T-helper 17 cell (primary cell): ENCODE measurements at regions not wholly inside any gene's neighbourhood (a gene's known extent, or its start where the extent isn't known, plus 50 kb on each side); places are given as distances from the start of the nearest gene placed in this dataset.

ENCODE experiments used
- ATAC-seq: fragments of 150-1000 bp; cut with Tn5 transposase; 2 replicates; pipeline ENCODE4 v1.10.0; 2021; ENCODE audit warnings: mild to moderate bottlenecking, moderate library complexity
- DNase-seq, 3 donors: peaks; one replicate each; pipeline versions ENCODE4 v3.0.0 to v3.0.0-alpha.2; 2020 to 2021
- H3K9me3 ChIP-seq: one replicate; pipeline ENCODE4 v1.7.0; 2013; ENCODE audit warnings: low read length, mild to moderate bottlenecking; ENCODE audit not compliant: control insufficient read depth, poor library complexity, severe bottlenecking
- H3K27ac Mint-ChIP-seq: one replicate; pipeline ENCODE4 v1.8.0; 2022; ENCODE audit warnings: mild to moderate bottlenecking, moderate library complexity, mixed read lengths
- H3K27me3 Mint-ChIP-seq: one replicate; pipeline ENCODE4 v1.8.0; 2022; ENCODE audit warnings: mixed read lengths
- H3K36me3 Mint-ChIP-seq: one replicate; pipeline ENCODE4 v1.8.0; 2022; ENCODE audit warnings: low read depth, mixed read lengths
- H3K4me1 Mint-ChIP-seq: one replicate; pipeline ENCODE4 v1.8.0; 2022; ENCODE audit warnings: mild to moderate bottlenecking, mixed read lengths
- H3K4me3 Mint-ChIP-seq: one replicate; pipeline ENCODE4 v1.8.0; 2022; ENCODE audit warnings: mild to moderate bottlenecking, moderate library complexity, mixed read lengths

DNA sequence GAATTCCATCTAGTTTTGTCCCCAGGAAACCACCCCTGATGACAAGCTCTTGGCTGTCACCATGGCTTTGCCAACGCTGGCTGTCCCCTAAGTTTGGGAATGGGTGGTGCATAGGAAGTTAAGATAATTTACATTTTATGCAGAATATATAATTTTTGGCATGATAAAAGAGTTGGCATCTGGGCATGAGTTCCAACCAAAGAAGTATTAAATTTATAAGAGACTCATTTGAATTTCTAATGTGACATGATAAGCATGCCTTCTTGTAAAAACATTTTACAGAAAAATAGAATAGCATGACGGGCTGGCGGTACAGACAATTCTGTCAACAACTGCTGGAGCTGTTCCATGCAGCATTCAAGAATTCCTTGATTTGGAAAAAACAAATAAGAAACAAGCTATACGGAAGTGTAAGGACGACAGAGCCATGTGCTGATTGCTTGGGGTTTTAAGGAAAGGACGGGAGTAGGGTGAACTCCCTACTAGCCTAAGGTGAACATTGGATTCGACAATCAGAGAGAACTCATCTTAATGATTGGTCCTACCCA, 106.8 kb upstream of the C1orf21 start:
- Mint-ChIP-seq H3K4me3 (no peak overlapping the region), H3K27me3 (peaks cover 21% of the 10 kb centered on the region), H3K4me1 (no peaks in the 10 kb centered on the region), H3K27ac (no peak overlapping the region), H3K36me3 (no peaks in the 10 kb centered on the region)
- H3K9me3 ChIP-seq: no peaks in the 10 kb centered on the region
- ATAC-seq (no peak), DNase-seq (no peak)

DNA sequence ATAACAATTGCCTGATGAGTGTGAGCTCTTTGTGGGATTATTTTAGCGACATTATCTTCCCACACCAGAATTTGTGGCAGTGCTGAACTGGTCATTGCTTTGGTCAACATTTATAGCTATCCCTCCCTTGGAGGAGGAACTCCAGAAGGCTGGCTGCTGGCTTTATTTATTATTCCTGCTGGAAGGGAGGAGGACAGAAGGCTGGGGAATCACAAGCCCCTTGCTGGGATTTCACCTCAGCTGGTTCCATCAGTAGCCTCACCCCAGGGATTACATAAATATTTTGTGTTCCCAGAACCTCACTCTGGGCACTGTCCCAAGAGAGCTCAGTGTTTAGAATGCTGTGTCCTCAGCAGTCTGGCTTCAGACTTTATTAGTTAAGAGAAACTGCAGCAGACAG, 102.8 kb upstream of the C1orf21 start:
- H3K27ac Mint-ChIP-seq: no peak overlapping the region
- H3K4me1 Mint-ChIP-seq: no peaks in the 10 kb centered on the region
- no peak overlapping the region for H3K4me3 Mint-ChIP-seq
- peaks cover 21% of the 10 kb centered on the region for H3K27me3 Mint-ChIP-seq
- no peak for DNase-seq
- peaks cover 2% of the 10 kb centered on the region for H3K36me3 Mint-ChIP-seq
- H3K9me3 ChIP-seq: no peaks in the 10 kb centered on the region
- ATAC-seq: no peak

DNA sequence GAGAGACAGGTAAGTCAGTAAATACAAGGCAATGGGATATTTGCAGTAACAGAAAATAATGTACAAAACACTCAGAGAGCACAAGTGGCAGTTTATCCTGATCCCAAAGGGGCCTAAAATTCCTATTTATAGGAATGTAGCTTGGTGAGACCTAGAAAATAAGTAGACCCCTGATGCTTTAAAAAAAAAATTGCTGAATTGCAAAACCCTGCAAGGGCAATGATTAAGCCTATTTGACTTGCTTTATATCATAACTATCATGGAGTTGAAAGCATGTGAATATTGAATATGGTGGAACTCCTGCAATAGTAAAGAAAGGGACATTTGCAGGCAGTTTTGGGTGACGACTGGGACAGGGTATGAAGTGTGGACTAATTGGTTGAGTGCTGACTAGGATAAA, 101.9 kb upstream of the C1orf21 start:
- H3K36me3 Mint-ChIP-seq: peaks cover 2% of the 10 kb centered on the region
- no peak overlapping the region for H3K4me3 Mint-ChIP-seq
- H3K9me3 ChIP-seq: no peaks in the 10 kb centered on the region
- H3K27me3 Mint-ChIP-seq: peaks cover 14% of the 10 kb centered on the region
- no peaks in the 10 kb centered on the region for H3K4me1 Mint-ChIP-seq
- no peak overlapping the region for H3K27ac Mint-ChIP-seq
- ATAC-seq (no peak), DNase-seq (no peak)

DNA sequence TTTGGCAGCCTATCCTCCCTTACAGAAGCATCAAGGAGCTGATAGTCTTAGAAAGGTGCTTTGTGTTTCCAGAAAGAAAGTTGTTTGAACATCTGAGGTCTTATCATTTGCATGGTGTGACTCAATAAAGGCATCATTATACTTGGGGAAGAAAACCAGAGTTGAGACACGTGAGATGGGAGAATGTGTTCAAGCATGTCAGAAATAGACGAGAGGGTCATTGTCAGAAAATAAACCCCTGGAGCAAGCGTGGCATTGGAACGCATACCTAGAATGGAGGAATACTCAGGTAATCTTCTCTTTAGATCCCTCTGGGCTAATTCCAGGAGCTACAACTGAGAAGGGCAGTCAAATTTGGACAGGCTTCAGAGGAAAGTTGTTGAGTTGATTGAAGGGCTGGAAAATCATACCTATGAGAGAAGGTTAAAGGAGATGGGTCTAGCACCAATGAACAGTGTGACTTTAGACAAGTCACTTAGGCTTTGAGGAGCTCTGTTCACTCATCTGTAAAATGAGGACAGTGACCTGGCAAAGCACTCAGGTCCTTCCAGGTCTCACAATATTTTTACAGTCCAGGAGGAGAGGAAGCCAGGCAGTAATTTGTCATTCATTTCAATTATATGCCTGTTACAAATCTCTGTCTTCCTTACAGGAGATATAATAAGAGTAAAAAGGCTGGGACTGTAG, 101.3 kb upstream of the C1orf21 start:
- H3K4me3 Mint-ChIP-seq: no peak overlapping the region
- peaks cover 2% of the 10 kb centered on the region for H3K36me3 Mint-ChIP-seq
- ATAC-seq: no peak
- no peaks in the 10 kb centered on the region for H3K9me3 ChIP-seq
- H3K4me1 Mint-ChIP-seq: no peaks in the 10 kb centered on the region
- peaks cover 12% of the 10 kb centered on the region for H3K27me3 Mint-ChIP-seq
- no peak for DNase-seq
- H3K27ac Mint-ChIP-seq: no peak overlapping the region

DNA sequence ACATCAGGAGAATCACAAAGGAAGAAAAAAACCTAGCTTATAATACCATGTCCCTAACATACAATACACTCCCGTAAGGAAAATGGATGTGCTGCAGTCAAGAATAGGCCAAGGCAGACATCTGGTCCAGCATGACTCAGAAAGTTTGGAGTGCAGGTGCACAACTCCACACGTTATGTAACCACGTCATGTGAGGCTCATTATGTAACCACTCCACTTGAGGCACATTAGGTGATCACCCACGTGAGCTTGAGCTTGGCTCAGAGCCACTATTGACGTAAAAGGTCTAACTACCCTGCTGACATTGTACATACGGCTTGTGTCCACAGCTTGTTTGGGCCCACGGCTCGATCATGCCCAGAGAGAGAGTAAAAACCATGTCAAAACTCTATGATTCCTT, 99.8 kb upstream of the C1orf21 start:
- peaks cover 2% of the 10 kb centered on the region for H3K36me3 Mint-ChIP-seq
- no peak overlapping the region for H3K4me3 Mint-ChIP-seq
- DNase-seq: no peak
- H3K4me1 Mint-ChIP-seq: no peaks in the 10 kb centered on the region
- H3K9me3 ChIP-seq: no peaks in the 10 kb centered on the region
- H3K27ac Mint-ChIP-seq: no peak overlapping the region
- no peak for ATAC-seq
- peaks cover 7% of the 10 kb centered on the region for H3K27me3 Mint-ChIP-seq

DNA sequence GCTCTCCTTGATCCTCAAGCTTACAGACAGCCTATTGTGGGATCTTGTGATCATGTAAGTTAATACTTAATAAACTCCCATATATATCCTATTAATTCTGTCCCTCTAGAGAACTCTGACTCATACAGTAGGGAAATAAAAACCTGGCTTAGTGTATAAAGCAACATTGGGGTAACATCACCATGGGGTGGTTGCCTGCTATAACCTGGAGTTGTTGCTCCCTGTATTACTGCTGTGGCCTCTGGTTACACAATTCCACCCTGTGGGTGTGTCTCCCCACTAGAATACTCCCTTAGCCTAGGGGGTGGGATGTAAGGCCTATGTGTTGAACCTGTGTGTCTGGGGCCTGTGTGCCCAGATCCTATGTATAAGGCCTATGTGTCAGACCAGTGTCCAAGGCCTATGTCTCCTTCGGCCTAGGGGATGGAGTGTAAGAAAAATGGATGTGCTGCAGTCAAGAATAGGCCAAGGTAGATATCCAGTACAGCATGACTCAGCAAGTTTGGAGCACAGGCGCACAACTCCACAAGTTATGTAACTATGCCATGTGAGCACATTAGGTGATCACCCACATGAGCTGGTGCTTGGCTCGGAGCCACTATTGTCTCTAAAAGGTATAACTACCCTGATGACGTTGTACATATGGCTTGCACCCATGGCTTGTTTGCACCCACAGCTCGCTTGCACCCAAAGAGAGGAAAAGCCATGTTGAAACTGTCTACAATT, 96.8 kb upstream of the C1orf21 start:
- Mint-ChIP-seq H3K27me3 (peaks cover 8% of the 10 kb centered on the region), H3K36me3 (peaks cover 2% of the 10 kb centered on the region), H3K4me3 (no peak overlapping the region), H3K27ac (no peak overlapping the region), H3K4me1 (no peaks in the 10 kb centered on the region)
- no peaks in the 10 kb centered on the region for H3K9me3 ChIP-seq
- no peak for DNase-seq
- no peak for ATAC-seq

DNA sequence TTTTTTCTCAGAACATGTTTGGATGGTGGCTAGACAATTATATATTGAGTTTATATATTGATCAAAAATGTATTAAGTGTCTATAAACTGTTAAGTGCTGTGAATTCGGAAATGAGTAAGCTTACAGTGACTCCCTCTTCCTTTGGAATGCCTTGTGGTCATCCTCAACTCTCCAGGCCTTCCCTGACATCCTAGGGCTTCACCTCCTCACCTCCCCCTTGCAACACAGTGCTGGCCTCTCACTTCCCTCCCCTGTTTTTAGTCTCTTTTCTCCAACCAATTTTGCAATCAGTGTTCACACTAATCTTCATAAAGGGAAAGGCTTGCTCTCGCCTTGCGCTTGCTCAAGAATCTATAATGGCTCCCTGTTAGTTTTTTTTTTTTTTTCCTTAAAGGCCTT, 95.1 kb upstream of the C1orf21 start:
- H3K4me1 Mint-ChIP-seq: no peaks in the 10 kb centered on the region
- H3K27me3 Mint-ChIP-seq: peaks cover 8% of the 10 kb centered on the region
- DNase-seq (no peak), ATAC-seq (no peak)
- no peaks in the 10 kb centered on the region for H3K9me3 ChIP-seq
- no peaks in the 10 kb centered on the region for H3K36me3 Mint-ChIP-seq
- no peak overlapping the region for H3K27ac Mint-ChIP-seq
- no peak overlapping the region for H3K4me3 Mint-ChIP-seq

DNA sequence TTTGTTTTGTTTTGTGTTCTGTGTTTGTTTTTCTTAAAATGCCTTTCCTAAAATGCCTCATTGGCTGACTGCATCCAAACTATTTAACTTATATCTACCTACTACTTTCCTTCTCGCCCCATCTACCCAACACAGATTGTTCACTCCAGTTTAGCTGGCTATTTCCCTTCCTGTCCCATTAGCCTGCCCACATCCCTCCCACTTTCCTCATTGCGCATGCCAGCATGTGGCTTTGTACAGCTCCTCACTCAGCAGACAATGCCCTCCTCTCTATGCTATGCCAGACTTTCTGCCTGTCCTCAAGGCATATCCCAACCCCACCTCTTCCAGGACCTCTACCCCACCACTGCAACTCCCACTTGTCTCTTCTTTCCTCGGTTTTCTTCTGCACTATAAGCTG, 94.7 kb upstream of the C1orf21 start:
- peaks cover 8% of the 10 kb centered on the region for H3K27me3 Mint-ChIP-seq
- ATAC-seq (no peak), DNase-seq (no peak)
- H3K4me1 Mint-ChIP-seq: no peaks in the 10 kb centered on the region
- no peaks in the 10 kb centered on the region for H3K9me3 ChIP-seq
- H3K36me3 Mint-ChIP-seq: no peaks in the 10 kb centered on the region
- no peak overlapping the region for H3K4me3 Mint-ChIP-seq
- H3K27ac Mint-ChIP-seq: no peak overlapping the region

DNA sequence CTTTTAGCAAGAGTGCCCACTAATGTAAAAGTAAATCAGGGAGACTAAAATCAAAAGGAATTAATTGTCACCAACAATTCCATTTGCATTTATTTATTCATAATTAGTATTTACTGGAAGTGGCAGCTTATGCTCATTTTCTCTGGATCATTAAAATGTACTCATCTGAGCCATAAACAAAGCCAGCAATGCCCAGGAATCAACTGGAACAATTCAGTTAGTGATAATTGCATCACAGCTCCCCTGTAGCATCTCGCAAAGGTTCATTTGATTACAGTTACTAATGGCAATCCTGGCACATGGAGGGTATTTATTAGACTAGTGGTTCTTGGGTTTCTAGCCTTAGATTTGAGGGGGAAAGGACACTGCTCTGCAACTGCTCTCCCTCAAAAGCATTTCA, 92.7 kb upstream of the C1orf21 start:
- H3K27me3 Mint-ChIP-seq: peaks cover 16% of the 10 kb centered on the region
- no peaks in the 10 kb centered on the region for H3K36me3 Mint-ChIP-seq
- no peaks in the 10 kb centered on the region for H3K4me1 Mint-ChIP-seq
- ATAC-seq (no peak), DNase-seq (no peak)
- H3K4me3 Mint-ChIP-seq: no peak overlapping the region
- no peaks in the 10 kb centered on the region for H3K9me3 ChIP-seq
- H3K27ac Mint-ChIP-seq: no peak overlapping the region

DNA sequence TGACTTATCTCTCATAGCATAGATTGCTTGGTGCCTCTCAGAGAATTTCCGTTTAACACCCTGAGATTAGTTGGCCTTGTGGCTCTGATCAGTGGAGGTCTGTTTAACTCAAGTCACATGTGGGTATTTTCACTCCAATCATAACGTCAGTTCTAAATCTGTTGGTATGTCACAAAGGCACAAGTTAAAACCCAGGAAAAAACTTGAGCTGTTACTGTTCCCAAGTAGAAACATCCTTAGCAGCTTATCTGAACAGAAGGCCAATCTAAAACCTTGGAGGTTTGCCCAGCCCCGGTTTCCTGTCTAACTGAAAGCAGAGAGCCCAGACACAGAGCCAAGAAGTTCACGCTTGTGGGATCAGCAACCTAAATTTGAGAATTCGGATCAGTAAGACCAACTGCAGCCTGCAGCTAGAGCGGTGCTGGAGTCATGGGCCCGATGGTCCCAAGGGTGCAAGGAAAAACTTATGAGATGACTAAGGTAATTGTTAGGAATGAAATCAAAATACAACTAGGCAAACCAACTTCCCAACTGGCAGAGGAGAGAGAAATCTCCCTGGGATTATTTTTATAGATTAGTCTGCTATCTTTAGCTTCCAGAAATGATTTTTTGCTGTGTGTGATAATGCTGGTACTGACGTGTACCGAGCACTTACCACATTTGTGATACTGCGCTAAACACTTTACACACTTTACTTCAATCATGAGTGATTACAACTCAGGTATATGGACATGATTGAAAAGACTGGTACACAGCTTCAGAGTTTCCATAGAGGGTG, 90.2 kb upstream of the C1orf21 start:
- H3K27me3 Mint-ChIP-seq: peaks cover 16% of the 10 kb centered on the region
- H3K9me3 ChIP-seq: no peaks in the 10 kb centered on the region
- no peak for ATAC-seq
- DNase-seq: no peak
- H3K27ac Mint-ChIP-seq: no peak overlapping the region
- no peak overlapping the region for H3K4me3 Mint-ChIP-seq
- H3K36me3 Mint-ChIP-seq: no peaks in the 10 kb centered on the region
- H3K4me1 Mint-ChIP-seq: no peaks in the 10 kb centered on the region

DNA sequence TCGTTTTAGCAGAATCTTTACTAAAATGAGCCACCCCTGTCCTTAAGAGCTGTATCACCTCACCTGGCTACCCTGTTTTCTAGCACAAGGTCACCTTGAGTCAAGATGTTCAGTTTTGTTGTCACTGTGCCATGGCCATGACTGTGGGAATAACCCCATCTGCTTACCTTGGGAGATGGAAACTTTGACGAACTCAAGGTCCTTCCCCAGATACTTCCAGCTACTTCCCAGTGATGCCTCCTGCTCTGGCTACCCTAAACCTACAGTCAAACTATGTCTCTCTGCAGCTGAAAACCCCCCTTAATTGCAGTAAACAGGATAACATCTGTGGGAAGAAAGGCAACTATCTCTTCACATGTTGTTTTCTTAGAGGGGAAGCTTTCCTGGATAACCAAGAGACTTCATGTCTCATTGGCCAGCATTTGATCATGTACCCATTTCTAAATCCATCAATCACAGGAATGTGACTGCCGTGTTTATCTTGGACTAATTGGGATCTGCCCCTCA, 89.5 kb upstream of the C1orf21 start:
- Mint-ChIP-seq H3K4me3 (no peak overlapping the region), H3K4me1 (no peaks in the 10 kb centered on the region), H3K27ac (no peak overlapping the region), H3K27me3 (peaks cover 16% of the 10 kb centered on the region), H3K36me3 (no peaks in the 10 kb centered on the region)
- DNase-seq: no peak
- no peak for ATAC-seq
- no peaks in the 10 kb centered on the region for H3K9me3 ChIP-seq

DNA sequence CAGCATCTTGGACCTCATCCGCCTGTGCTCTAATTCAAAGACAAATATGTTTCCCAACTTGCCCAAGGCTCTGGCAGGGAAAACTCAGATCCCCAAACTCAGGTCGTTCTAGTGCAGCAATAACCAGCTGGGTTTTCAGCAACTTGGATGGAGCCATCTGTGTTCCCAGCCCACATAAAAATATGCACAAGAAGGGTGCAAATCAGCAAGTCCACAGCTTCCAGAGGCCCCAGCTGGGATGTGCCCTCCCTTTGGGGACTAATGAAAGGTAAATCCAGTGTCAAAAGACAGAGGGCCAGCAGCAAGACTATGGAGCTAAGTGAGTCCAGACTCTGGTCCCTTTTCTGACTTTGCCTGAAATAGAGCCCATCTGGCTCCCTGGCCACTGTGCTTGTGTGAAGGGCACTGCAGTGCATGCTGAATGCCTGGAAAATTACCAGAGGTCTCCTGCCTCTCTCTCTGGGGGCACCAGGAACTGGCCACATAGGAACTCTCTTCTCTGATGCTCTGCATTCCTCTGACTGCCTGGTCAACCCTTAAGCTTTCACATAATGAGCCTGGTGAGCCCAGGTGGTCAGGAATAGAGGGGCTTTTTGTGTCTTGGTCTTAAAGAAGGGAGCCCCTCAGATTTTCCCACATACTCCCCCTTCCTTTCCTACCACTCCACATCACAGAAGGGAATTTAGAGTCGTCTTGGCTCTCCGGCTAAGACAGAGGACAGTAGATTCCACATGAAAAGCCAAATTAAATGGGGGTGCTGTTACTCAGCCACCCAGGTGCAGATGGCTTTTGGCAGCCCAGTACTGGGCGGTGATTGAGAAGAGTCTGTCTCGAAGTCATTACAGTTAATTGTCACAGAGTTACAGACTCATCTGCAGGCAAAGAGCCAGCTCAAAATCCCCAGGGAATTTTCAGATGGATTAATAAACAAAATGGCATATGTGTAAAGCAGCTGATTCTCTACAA, 88.1 kb upstream of the C1orf21 start:
- Mint-ChIP-seq H3K4me1 (peaks cover 4% of the 10 kb centered on the region), H3K27me3 (peaks cover 16% of the 10 kb centered on the region), H3K4me3 (no peak overlapping the region), H3K36me3 (no peaks in the 10 kb centered on the region), H3K27ac (no peak overlapping the region)
- ATAC-seq (no peak), DNase-seq (no peak)
- no peaks in the 10 kb centered on the region for H3K9me3 ChIP-seq
